ENCODE measurements at regions not wholly inside any gene's neighbourhood (a gene's known extent, or its start where the extent isn't known, plus 50 kb on each side); places are given as distances from the start of the nearest gene placed in this dataset.

- TF ChIP-seq USF2 (IDR thresholded peaks at IDR 0.05) (no peak), CTCF (IDR thresholded peaks at IDR 0.05) (no peak), NFE2L2 (conservative IDR thresholded peaks at IDR 0.05; ENCODE audit: low read length) (no peak), JUN (IDR thresholded peaks at IDR 0.05) (no peak), POLR2A (IDR thresholded peaks at IDR 0.05; ENCODE audit: low read length) (no peak), FOXS1 (CRISPR knock-in tag; IDR thresholded peaks at IDR 0.05) (no peak), ELK1 (IDR thresholded peaks at IDR 0.05; ENCODE audit: low read depth, low read length) (no peak), BHLHE40 (IDR thresholded peaks at IDR 0.05; ENCODE audit: low read depth, low read length) (no peak), ZNF302 (CRISPR knock-in tag; IDR thresholded peaks at IDR 0.05) (no peak), SMC3 (IDR thresholded peaks at IDR 0.05) (no peak)
These were observed 128.7 kb upstream of the JCAD start for GRCh38 chr10:30188101-30188500.
